Esophagus squamous epithelium (tissue), 5 donors: ENCODE measurements at regions not wholly inside any gene's neighbourhood (a gene's known extent, or its start where the extent isn't known, plus 50 kb on each side); places are given as distances from the start of the nearest gene placed in this dataset.

Experiments
- DNase-seq: peaks from one replicate; lab custom pipeline; 2025; lab: John Stamatoyannopoulos, UW
- H3K27ac ChIP-seq, 4 donors: fragments of 200-600 bp; sonication (generic); one replicate each; pipeline ENCODE4 v1.5.1; 2016 to 2019; ENCODE audit warnings: mild to moderate bottlenecking in 1 of 4
- H3K27me3 ChIP-seq, 4 donors: fragments of 200-600 bp; sonication (generic); 1 replicate in 3 of 4; 2 replicates in 1 of 4; pipeline versions ENCODE4 v1.5.1 to v1.6.0; 2017 to 2021; ENCODE audit warnings: antibody characterized with exemption in 1 of 4
- H3K36me3 ChIP-seq, 3 donors: fragments of 200-600 bp; sonication (generic); one replicate each; pipeline ENCODE4 v1.5.1; 2016 to 2019
- H3K4me1 ChIP-seq, 3 donors: fragments of 200-600 bp; sonication (generic); one replicate each; pipeline ENCODE4 v1.5.1; 2017 to 2019
- H3K4me3 ChIP-seq, 4 donors: fragments of 200-600 bp; sonication (generic); 1 replicate in 3 of 4; 2 replicates in 1 of 4; pipeline ENCODE4 v1.5.1; 2016 to 2019; ENCODE audit warnings: mild to moderate bottlenecking in 2 of 4, moderate library complexity in 1 of 4
- H3K9me3 ChIP-seq, 3 donors: fragments of 200-600 bp; sonication (generic); one replicate each; pipeline ENCODE4 v1.5.1; 2016 to 2019
- POLR2A ChIP-seq, 4 donors: fragments of 450-650 bp; IDR thresholded peaks; one replicate each; pipeline ENCODE4 v1.6.1; 2017; ENCODE audit warnings: antibody characterized with exemption in 4 of 4, mild to moderate bottlenecking in 4 of 4, moderate library complexity in 3 of 4
- WGBS, 2 donors: methylation state at CpG; one replicate each; pipeline ENCODE4 v1.1.5; 2018; 5-methylcytosine and 5-hydroxymethylcytosine counted together
- intact Hi-C: fragments of 100-400 bp; cut with DNase I; formaldehyde crosslinking; loops from one replicate; pipeline ENCODE4 v1.15.0; 2022
- TF ChIP-seq, protein P1 (sequence below), 6 experiments: fragments of 450-650 bp in 4 of 6; fragments of 200-600 bp in 2 of 6; sonication (generic) in 2 of 6; IDR thresholded peaks; one replicate each; pipeline ENCODE4 v1.5.1; 2016 to 2019; ENCODE audit warnings: antibody characterized with exemption in 6 of 6, mild to moderate bottlenecking in 4 of 6, moderate library complexity in 4 of 6
- donor health status: DM: yes; HTN: yes; CAD: no.

DNA sequence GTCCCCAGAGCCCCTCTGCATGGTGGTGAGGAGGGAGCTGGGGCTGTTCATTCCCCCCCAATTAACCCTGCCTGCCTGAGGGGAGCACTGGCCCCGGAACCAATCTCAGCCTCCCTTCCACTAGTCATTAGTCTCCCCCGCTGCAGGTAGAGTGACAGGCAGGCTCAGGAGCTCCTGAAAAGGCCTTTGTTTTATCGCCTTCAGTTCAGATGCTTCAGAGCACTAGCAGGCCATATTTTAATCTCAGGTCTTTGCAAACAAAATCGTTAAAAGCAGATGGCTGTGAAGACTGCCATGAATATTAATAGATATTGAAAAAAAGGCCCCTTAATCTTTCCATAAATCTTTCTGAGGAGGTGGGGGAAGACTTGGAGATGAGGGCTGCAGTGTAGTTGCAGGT is 250.7 kb downstream of the RPS24 start:
- no peak for TF ChIP-seq POLR2A (IDR thresholded peaks at IDR 0.05)
- TF ChIP-seq, protein P1, sequence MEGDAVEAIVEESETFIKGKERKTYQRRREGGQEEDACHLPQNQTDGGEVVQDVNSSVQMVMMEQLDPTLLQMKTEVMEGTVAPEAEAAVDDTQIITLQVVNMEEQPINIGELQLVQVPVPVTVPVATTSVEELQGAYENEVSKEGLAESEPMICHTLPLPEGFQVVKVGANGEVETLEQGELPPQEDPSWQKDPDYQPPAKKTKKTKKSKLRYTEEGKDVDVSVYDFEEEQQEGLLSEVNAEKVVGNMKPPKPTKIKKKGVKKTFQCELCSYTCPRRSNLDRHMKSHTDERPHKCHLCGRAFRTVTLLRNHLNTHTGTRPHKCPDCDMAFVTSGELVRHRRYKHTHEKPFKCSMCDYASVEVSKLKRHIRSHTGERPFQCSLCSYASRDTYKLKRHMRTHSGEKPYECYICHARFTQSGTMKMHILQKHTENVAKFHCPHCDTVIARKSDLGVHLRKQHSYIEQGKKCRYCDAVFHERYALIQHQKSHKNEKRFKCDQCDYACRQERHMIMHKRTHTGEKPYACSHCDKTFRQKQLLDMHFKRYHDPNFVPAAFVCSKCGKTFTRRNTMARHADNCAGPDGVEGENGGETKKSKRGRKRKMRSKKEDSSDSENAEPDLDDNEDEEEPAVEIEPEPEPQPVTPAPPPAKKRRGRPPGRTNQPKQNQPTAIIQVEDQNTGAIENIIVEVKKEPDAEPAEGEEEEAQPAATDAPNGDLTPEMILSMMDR (IDR thresholded peaks at IDR 0.05), result no peak
- H3K9me3 ChIP-seq, result no peaks in the 10 kb centered on the region
- DNase-seq, result no peak
- no peaks in the 10 kb centered on the region for H3K4me1 ChIP-seq
- WGBS, 2 donors, result 64% methylated on average over 2 to 3 of the region's 4 CpGs
- H3K36me3 ChIP-seq, result no peaks in the 10 kb centered on the region
- H3K27ac ChIP-seq, result no peak overlapping the region
- no peak overlapping the region for H3K4me3 ChIP-seq
- intact Hi-C loops, result no loop called here
- H3K27me3 ChIP-seq, result peaks cover 0 to 16% (median 0%) of the 10 kb centered on the region in 4 donors

DNA sequence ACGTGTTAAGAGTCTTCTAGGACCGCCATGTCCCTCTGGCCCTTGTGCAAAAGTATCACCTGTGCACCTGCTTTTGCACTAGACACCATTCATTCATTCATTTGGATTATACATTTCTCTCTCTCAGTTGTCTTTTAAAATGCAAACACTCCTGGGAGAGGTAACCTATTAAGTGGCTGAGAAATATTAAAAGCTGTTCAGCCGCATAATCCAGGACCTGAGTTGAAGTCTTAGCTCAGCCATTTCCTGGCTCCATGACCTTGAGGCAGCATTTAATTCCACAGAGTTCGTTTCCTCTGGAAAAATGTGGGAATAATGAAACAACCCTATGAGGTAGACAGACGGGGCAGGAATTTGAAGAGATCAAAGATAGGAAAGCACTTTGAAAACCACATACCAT is 251.6 kb downstream of the RPS24 start:
- Histone ChIP-seq H3K27ac (no peak overlapping the region), H3K4me3 (no peak overlapping the region), H3K4me1 (no peaks in the 10 kb centered on the region), H3K36me3 (no peaks in the 10 kb centered on the region), H3K9me3 (no peaks in the 10 kb centered on the region), H3K27me3 (peaks cover 0 to 16% (median 0%) of the 10 kb centered on the region in 4 donors)
- WGBS, 2 donors, result 41% methylated on average over 5 of the region's 5 CpGs
- intact Hi-C loops, result no loop called here
- TF ChIP-seq, protein P1 (IDR thresholded peaks at IDR 0.05), result no peak
- no peak for TF ChIP-seq POLR2A (IDR thresholded peaks at IDR 0.05)
- no peak for DNase-seq

DNA sequence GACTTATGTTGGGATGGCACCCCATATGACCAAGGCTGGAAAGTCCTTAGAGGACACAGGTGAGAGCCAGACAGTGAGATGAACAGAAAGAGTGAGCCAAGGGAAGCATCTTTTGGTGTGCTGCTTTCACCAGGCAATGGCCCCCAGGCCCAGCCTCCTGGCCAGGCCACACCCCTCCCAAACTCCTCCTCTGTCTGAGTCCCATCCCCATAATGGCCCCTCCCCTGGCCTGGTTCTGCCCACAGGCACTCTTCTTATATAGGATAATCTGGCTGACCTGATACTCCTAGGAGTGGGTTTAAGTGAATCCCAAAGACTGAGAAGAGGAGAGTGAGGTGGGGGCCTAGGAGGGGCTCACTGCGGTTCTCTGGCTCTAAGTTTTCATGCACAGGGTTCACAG is 252.5 kb downstream of the RPS24 start:
- Histone ChIP-seq H3K4me3 (no peak overlapping the region), H3K27me3 (peaks cover 0 to 16% (median 0%) of the 10 kb centered on the region in 4 donors), H3K27ac (no peak overlapping the region), H3K9me3 (no peaks in the 10 kb centered on the region), H3K36me3 (no peaks in the 10 kb centered on the region), H3K4me1 (no peaks in the 10 kb centered on the region)
- intact Hi-C loops, result no loop called here
- no peak for DNase-seq
- 56 to 75% methylated on average over 1 of the region's 1 CpG for WGBS, 2 donors
- no peak for TF ChIP-seq POLR2A (IDR thresholded peaks at IDR 0.05)
- TF ChIP-seq, protein P1 (IDR thresholded peaks at IDR 0.05), result no peak

DNA sequence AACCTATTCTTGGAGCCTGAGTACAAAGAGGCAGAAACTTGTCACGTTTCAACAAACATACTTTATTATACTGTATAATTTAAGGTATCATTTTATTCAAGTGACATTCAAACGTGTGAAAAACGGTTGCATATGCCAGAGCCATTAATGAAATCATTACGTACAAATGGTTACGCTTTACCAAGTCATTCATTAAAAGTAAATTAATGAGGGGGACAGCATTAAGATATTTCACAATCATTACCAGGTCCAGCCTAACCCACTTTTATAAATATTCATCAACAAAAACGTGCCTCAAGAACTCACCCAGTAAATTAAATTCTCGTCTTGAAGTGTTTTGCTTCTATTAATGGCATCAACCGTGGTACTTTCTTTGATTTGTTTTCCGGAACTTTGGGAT is 253.0 kb downstream of the RPS24 start:
- no peaks in the 10 kb centered on the region for H3K4me1 ChIP-seq
- no peak for DNase-seq
- no peak for TF ChIP-seq POLR2A (IDR thresholded peaks at IDR 0.05)
- TF ChIP-seq, protein P1 (IDR thresholded peaks at IDR 0.05), result no peak
- H3K4me3 ChIP-seq, result no peak overlapping the region
- H3K27me3 ChIP-seq, result peaks cover 0 to 16% (median 0%) of the 10 kb centered on the region in 4 donors
- no peaks in the 10 kb centered on the region for H3K36me3 ChIP-seq
- H3K27ac ChIP-seq, result no peak overlapping the region
- WGBS, 2 donors, result 58 to 61% methylated on average over 9 of the region's 9 CpGs
- no peaks in the 10 kb centered on the region for H3K9me3 ChIP-seq
- intact Hi-C loops, result no loop called here

DNA sequence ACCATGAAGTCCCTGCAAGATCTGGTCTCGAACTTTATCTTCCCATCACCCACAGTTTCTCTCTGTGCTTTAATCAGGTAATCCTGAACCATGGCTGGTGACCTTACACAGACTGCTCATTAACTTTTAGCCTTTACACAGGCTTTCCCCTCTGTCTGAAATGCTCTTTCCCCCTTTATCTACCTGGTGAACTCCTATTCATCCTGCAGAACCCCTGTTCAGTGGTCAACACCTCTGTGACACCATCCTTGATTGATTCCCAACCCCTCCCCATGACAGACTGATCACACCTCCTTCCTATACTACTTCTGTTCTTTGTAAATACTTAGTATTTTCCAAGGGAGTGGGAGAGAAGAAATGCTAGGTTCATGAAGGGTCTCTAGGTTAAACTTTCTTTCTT is 254.0 kb downstream of the RPS24 start:
- H3K9me3 ChIP-seq, result no peaks in the 10 kb centered on the region
- DNase-seq, result no peak
- H3K4me3 ChIP-seq, result no peak overlapping the region
- WGBS, 2 donors, result 86 to 88% methylated on average over 1 of the region's 1 CpG
- no peaks in the 10 kb centered on the region for H3K36me3 ChIP-seq
- no peak overlapping the region for H3K27ac ChIP-seq
- H3K27me3 ChIP-seq, result peaks cover 0 to 16% (median 0%) of the 10 kb centered on the region in 4 donors
- TF ChIP-seq POLR2A (IDR thresholded peaks at IDR 0.05), result no peak
- TF ChIP-seq, protein P1 (IDR thresholded peaks at IDR 0.05), result no peak
- H3K4me1 ChIP-seq, result no peaks in the 10 kb centered on the region
- intact Hi-C loops, result no loop called here
